GM23338 (cell line): ENCODE measurements at regions not wholly inside any gene's neighbourhood (a gene's known extent, or its start where the extent isn't known, plus 50 kb on each side); places are given as distances from the start of the nearest gene placed in this dataset.

Experiments used
- ATAC-seq: fragments of 200-7000 bp; cut with Tn5 transposase; 3 replicates; pipeline ENCODE4 v1.9.1; 2020
- DNase-seq: peaks from one replicate; pipeline ENCODE4 v3.0.0-alpha.2; 2015; ENCODE audit warnings: low spot score
- H2AFZ ChIP-seq: fragments of 200-600 bp; sonication (generic); 2 replicates; pipeline ENCODE4 v1.8.0; 2016; ENCODE audit warnings: antibody characterized with exemption, mild to moderate bottlenecking, moderate library complexity
- H3F3A ChIP-seq: fragments of 200-600 bp; sonication (generic); replicated peaks from 2 replicates; pipeline ENCODE4 v1.8.0; 2017; ENCODE audit warnings: antibody characterized with exemption, mixed run types, low read depth
- H3K27ac ChIP-seq: fragments of 200-600 bp; sonication (generic); 2 replicates; pipeline ENCODE4 v1.6.1; 2016; ENCODE audit warnings: low read depth
- H3K27me3 ChIP-seq: fragments of 200-600 bp; sonication (generic); 2 replicates; pipeline ENCODE4 v1.8.0; 2016; ENCODE audit warnings: mild to moderate bottlenecking, mixed run types, moderate library complexity; ENCODE audit not compliant: insufficient read depth
- H3K36me3 ChIP-seq: fragments of 200-600 bp; sonication (generic); 2 replicates; pipeline ENCODE4 v1.8.0; 2016; ENCODE audit warnings: mild to moderate bottlenecking; ENCODE audit not compliant: insufficient read depth
- H3K4me1 ChIP-seq: fragments of 200-600 bp; sonication (generic); 2 replicates; pipeline ENCODE4 v1.8.0; 2016; ENCODE audit warnings: mild to moderate bottlenecking, moderate library complexity; ENCODE audit not compliant: insufficient read depth
- H3K4me2 ChIP-seq: fragments of 200-600 bp; sonication (generic); 2 replicates; pipeline ENCODE4 v1.7.1; 2017; ENCODE audit warnings: mixed run types
- H3K4me3 ChIP-seq: fragments of 200-600 bp; sonication (generic); 2 replicates; pipeline ENCODE4 v1.6.1; 2016; ENCODE audit warnings: mixed run types
- H3K79me2 ChIP-seq: fragments of 200-600 bp; sonication (generic); replicated peaks from 2 replicates; pipeline ENCODE4 v1.8.0; 2017; ENCODE audit warnings: mild to moderate bottlenecking; ENCODE audit not compliant: insufficient read depth
- H3K9me2 ChIP-seq: fragments of 200-600 bp; sonication (generic); 2 replicates; pipeline ENCODE4 v1.8.0; 2017; ENCODE audit not compliant: insufficient read depth
- H4K20me1 ChIP-seq: fragments of 200-600 bp; sonication (generic); replicated peaks from 2 replicates; pipeline ENCODE4 v1.8.0; 2017; ENCODE audit warnings: mild to moderate bottlenecking; ENCODE audit not compliant: insufficient read depth
- H3K27ac Mint-ChIP-seq: 2 replicates; pipeline ENCODE4 v1.8.0; 2020; ENCODE audit warnings: inconsistent platforms, mild to moderate bottlenecking, moderate library complexity, mixed read lengths
- H3K27me3 Mint-ChIP-seq: 3 replicates; pipeline ENCODE4 v1.8.0; 2022; ENCODE audit warnings: low read depth, mild to moderate bottlenecking, moderate library complexity, mixed read lengths, inconsistent platforms; ENCODE audit not compliant: insufficient read depth, poor library complexity
- H3K36me3 Mint-ChIP-seq: 3 replicates; pipeline ENCODE4 v1.8.0; 2021; ENCODE audit warnings: low read depth, mild to moderate bottlenecking, inconsistent platforms, moderate library complexity, mixed read lengths
- H3K4me1 Mint-ChIP-seq: 3 replicates; pipeline ENCODE4 v1.8.0; 2020; ENCODE audit warnings: mild to moderate bottlenecking, inconsistent platforms, mixed read lengths
- H3K4me3 Mint-ChIP-seq: 3 replicates; pipeline ENCODE4 v1.8.0; 2021; ENCODE audit warnings: moderate library complexity, mild to moderate bottlenecking, inconsistent platforms, mixed read lengths
- H3K9me3 Mint-ChIP-seq: 3 replicates; pipeline ENCODE4 v1.8.0; 2020; ENCODE audit warnings: moderate library complexity, mild to moderate bottlenecking, inconsistent platforms, mixed read lengths
- JUNB ChIP-seq: IDR thresholded peaks from one replicate; pipeline ENCODE4 v1.6.1; 2016; ENCODE audit warnings: antibody characterized with exemption; ENCODE audit not compliant: unreplicated experiment
- NANOG ChIP-seq: IDR thresholded peaks from 2 replicates; pipeline ENCODE4 v1.6.1; 2016; ENCODE audit warnings: antibody characterized with exemption, borderline replicate concordance
- POLR2AphosphoS5 ChIP-seq: IDR thresholded peaks from 2 replicates; pipeline ENCODE4 v1.6.1; 2016; ENCODE audit warnings: antibody characterized with exemption, low read depth
- STAT1 ChIP-seq: IDR thresholded peaks from one replicate; pipeline ENCODE4 v1.6.1; 2016; ENCODE audit warnings: antibody characterized with exemption; ENCODE audit not compliant: unreplicated experiment
- TF ChIP-seq, protein P1 (sequence below): fragments of 250-450 bp; sonication (Bioruptor Pico); IDR thresholded peaks from 2 replicates; pipeline ENCODE4 v1.5.0; 2020; ENCODE audit warnings: mild to moderate bottlenecking, moderate library complexity
- TF ChIP-seq, protein P2 (sequence below): IDR thresholded peaks from one replicate; pipeline ENCODE4 v1.6.1; 2018; ENCODE audit warnings: antibody characterized with exemption; ENCODE audit not compliant: unreplicated experiment
- TF ChIP-seq, protein P3 (sequence below), 2 experiments: fragments of 200-600 bp in 1 of 2; sonication (generic) in 1 of 2; conservative IDR thresholded peaks; 2 replicates each; pipeline versions ENCODE4 v1.5.1 to v1.6.1; 2016 to 2017; ENCODE audit warnings: antibody characterized with exemption in 2 of 2, low read depth in 2 of 2, mild to moderate bottlenecking in 2 of 2, moderate library complexity in 1 of 2
- TF ChIP-seq, protein P4 (sequence below): IDR thresholded peaks from 2 replicates; pipeline ENCODE4 v1.6.1; 2016; ENCODE audit warnings: antibody characterized with exemption

DNA sequence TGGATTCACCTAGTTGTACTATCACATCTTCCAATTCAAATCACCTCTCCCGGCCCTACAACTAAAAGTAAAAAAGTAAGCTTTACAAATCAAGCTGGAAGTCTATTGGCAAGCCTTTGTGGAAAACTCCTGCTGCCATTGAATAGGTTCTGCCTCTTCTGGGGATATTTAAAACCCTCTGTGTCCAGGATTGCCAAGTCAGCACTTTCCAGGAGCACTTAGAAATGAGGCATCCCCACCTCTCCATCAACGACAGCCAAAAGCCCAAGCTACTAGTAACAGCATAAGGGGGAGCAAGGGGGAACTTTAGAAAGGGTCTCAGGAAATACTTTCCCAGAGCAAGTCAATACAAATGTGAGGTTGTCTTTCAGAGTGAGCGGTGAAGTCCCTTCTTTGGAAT, 85.0 kb upstream of the OBI1 start (continued):
- TF ChIP-seq, protein P1, sequence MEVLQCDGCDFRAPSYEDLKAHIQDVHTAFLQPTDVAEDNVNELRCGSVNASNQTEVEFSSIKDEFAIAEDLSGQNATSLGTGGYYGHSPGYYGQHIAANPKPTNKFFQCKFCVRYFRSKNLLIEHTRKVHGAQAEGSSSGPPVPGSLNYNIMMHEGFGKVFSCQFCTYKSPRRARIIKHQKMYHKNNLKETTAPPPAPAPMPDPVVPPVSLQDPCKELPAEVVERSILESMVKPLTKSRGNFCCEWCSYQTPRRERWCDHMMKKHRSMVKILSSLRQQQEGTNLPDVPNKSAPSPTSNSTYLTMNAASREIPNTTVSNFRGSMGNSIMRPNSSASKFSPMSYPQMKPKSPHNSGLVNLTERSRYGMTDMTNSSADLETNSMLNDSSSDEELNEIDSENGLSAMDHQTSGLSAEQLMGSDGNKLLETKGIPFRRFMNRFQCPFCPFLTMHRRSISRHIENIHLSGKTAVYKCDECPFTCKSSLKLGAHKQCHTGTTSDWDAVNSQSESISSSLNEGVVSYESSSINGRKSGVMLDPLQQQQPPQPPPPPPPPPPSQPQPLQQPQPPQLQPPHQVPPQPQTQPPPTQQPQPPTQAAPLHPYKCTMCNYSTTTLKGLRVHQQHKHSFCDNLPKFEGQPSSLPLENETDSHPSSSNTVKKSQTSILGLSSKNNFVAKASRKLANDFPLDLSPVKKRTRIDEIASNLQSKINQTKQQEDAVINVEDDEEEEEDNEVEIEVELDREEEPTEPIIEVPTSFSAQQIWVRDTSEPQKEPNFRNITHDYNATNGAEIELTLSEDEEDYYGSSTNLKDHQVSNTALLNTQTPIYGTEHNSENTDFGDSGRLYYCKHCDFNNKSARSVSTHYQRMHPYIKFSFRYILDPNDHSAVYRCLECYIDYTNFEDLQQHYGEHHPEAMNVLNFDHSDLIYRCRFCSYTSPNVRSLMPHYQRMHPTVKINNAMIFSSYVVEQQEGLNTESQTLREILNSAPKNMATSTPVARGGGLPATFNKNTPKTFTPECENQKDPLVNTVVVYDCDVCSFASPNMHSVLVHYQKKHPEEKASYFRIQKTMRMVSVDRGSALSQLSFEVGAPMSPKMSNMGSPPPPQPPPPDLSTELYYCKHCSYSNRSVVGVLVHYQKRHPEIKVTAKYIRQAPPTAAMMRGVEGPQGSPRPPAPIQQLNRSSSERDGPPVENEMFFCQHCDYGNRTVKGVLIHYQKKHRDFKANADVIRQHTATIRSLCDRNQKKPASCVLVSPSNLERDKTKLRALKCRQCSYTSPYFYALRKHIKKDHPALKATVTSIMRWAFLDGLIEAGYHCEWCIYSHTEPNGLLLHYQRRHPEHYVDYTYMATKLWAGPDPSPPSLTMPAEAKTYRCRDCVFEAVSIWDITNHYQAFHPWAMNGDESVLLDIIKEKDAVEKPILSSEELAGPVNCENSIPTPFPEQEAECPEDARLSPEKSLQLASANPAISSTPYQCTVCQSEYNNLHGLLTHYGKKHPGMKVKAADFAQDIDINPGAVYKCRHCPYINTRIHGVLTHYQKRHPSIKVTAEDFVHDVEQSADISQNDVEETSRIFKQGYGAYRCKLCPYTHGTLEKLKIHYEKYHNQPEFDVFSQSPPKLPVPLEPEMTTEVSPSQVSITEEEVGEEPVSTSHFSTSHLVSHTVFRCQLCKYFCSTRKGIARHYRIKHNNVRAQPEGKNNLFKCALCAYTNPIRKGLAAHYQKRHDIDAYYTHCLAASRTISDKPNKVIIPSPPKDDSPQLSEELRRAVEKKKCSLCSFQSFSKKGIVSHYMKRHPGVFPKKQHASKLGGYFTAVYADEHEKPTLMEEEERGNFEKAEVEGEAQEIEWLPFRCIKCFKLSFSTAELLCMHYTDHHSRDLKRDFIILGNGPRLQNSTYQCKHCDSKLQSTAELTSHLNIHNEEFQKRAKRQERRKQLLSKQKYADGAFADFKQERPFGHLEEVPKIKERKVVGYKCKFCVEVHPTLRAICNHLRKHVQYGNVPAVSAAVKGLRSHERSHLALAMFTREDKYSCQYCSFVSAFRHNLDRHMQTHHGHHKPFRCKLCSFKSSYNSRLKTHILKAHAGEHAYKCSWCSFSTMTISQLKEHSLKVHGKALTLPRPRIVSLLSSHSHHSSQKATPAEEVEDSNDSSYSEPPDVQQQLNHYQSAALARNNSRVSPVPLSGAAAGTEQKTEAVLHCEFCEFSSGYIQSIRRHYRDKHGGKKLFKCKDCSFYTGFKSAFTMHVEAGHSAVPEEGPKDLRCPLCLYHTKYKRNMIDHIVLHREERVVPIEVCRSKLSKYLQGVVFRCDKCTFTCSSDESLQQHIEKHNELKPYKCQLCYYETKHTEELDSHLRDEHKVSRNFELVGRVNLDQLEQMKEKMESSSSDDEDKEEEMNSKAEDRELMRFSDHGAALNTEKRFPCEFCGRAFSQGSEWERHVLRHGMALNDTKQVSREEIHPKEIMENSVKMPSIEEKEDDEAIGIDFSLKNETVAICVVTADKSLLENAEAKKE = no peak
- TF ChIP-seq POLR2AphosphoS5 = no peak
- TF ChIP-seq JUNB = no peak
- TF ChIP-seq, protein P2, sequence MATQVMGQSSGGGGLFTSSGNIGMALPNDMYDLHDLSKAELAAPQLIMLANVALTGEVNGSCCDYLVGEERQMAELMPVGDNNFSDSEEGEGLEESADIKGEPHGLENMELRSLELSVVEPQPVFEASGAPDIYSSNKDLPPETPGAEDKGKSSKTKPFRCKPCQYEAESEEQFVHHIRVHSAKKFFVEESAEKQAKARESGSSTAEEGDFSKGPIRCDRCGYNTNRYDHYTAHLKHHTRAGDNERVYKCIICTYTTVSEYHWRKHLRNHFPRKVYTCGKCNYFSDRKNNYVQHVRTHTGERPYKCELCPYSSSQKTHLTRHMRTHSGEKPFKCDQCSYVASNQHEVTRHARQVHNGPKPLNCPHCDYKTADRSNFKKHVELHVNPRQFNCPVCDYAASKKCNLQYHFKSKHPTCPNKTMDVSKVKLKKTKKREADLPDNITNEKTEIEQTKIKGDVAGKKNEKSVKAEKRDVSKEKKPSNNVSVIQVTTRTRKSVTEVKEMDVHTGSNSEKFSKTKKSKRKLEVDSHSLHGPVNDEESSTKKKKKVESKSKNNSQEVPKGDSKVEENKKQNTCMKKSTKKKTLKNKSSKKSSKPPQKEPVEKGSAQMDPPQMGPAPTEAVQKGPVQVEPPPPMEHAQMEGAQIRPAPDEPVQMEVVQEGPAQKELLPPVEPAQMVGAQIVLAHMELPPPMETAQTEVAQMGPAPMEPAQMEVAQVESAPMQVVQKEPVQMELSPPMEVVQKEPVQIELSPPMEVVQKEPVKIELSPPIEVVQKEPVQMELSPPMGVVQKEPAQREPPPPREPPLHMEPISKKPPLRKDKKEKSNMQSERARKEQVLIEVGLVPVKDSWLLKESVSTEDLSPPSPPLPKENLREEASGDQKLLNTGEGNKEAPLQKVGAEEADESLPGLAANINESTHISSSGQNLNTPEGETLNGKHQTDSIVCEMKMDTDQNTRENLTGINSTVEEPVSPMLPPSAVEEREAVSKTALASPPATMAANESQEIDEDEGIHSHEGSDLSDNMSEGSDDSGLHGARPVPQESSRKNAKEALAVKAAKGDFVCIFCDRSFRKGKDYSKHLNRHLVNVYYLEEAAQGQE = no peak
- TF ChIP-seq NANOG = no peak

DNA sequence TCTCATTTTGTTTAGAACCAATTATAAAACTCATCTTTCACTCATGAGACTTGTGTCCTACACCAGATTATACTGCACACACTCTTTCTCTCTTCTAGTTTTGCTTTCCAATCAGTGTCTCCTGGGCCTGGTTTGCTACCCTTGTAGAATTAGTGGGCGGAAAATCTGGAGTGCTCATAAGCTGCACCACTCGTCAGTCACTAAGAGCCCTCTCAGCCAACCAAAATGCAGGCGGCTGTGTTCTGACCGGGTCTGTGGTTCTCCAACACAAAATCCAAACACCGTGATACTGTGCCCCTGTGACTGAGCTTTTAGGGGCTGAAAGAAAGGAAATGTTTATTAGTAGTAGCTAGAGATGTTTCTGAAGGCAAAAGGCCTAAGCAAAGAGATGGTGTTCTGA, 83.7 kb upstream of the OBI1 start:
- Histone ChIP-seq H3K4me1 (0 out of 2 replicates have a peak, but pooled peaks cover 4% of the 10 kb centered on the region), H3K79me2 (no peaks in the 10 kb centered on the region), H3K9me2 (no peaks in the 10 kb centered on the region), H3K4me3 (no peak overlapping the region), H3K4me2 (0 out of 2 replicates have a peak overlapping the region, but pooled peaks have one; percentile 1), H4K20me1 (no peaks in the 10 kb centered on the region), H3F3A (no peaks in the 10 kb centered on the region), H2AFZ (0 out of 2 replicates have a peak overlapping the region, but pooled peaks have one; percentile 25), H3K27me3 (no peaks in the 10 kb centered on the region), H3K36me3 (no peaks in the 10 kb centered on the region), H3K27ac (no peak overlapping the region)
- H3K36me3 Mint-ChIP-seq = no peaks in the 10 kb centered on the region
- DNase-seq = peak; percentile 47
- no peak overlapping the region for H3K27ac Mint-ChIP-seq
- H3K4me1 Mint-ChIP-seq = peaks cover 16% of the 10 kb centered on the region
- ATAC-seq = peak; percentile 94
- no peaks in the 10 kb centered on the region for H3K9me3 Mint-ChIP-seq
- H3K27me3 Mint-ChIP-seq = peaks cover 2% of the 10 kb centered on the region
- no peak overlapping the region for H3K4me3 Mint-ChIP-seq
- TF ChIP-seq, protein P3, sequence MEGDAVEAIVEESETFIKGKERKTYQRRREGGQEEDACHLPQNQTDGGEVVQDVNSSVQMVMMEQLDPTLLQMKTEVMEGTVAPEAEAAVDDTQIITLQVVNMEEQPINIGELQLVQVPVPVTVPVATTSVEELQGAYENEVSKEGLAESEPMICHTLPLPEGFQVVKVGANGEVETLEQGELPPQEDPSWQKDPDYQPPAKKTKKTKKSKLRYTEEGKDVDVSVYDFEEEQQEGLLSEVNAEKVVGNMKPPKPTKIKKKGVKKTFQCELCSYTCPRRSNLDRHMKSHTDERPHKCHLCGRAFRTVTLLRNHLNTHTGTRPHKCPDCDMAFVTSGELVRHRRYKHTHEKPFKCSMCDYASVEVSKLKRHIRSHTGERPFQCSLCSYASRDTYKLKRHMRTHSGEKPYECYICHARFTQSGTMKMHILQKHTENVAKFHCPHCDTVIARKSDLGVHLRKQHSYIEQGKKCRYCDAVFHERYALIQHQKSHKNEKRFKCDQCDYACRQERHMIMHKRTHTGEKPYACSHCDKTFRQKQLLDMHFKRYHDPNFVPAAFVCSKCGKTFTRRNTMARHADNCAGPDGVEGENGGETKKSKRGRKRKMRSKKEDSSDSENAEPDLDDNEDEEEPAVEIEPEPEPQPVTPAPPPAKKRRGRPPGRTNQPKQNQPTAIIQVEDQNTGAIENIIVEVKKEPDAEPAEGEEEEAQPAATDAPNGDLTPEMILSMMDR (conservative IDR thresholded peaks at IDR 0.05; ENCODE audit: low read depth in 2 of 2) = no peak
- no peak for TF ChIP-seq STAT1
- TF ChIP-seq POLR2AphosphoS5 = no peak
- TF ChIP-seq, protein P2 = no peak
- TF ChIP-seq, protein P4, sequence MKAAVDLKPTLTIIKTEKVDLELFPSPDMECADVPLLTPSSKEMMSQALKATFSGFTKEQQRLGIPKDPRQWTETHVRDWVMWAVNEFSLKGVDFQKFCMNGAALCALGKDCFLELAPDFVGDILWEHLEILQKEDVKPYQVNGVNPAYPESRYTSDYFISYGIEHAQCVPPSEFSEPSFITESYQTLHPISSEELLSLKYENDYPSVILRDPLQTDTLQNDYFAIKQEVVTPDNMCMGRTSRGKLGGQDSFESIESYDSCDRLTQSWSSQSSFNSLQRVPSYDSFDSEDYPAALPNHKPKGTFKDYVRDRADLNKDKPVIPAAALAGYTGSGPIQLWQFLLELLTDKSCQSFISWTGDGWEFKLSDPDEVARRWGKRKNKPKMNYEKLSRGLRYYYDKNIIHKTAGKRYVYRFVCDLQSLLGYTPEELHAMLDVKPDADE = no peak
- no peak for TF ChIP-seq JUNB
